Naive thymus-derived CD8-positive, alpha-beta T cell (primary cell): ENCODE measurements at regions not wholly inside any gene's neighbourhood (a gene's known extent, or its start where the extent isn't known, plus 50 kb on each side); places are given as distances from the start of the nearest gene placed in this dataset.
"Not testable (repeated sequence)": the region's sequence is repeated elsewhere in the genome, so short reads cannot be mapped to it uniquely, and the experiment has no call there.

Experiments used
- ATAC-seq, 2 donors: fragments of 150-1000 bp; cut with Tn5 transposase in 1 of 2; sonication (Bioruptor Pico), chemical (Tn5 transposase) in 1 of 2; 1 replicate in 1 of 2; 2 replicates in 1 of 2; pipeline ENCODE4 v1.10.0; 2021; ENCODE audit warnings: mild to moderate bottlenecking in 2 of 2, moderate library complexity in 2 of 2
- POLR2A ChIA-PET: fragments of 350-600 bp; sonication (Branson Sonifier 250); formaldehyde crosslinking; loops from one replicate; lab custom pipeline; 2021; ENCODE audit warnings: antibody characterized with exemption; lab: Charles Lee
- DNase-seq, 10 donors: peaks; one replicate each; pipeline versions ENCODE4 v3.0.0 to v3.0.0-alpha.2; 2020 to 2022
- H3K27ac Mint-ChIP-seq, 10 donors: one replicate each; pipeline ENCODE4 v1.8.0; 2020 to 2022; ENCODE audit warnings: mild to moderate bottlenecking in 10 of 10, mixed read lengths in 10 of 10, moderate library complexity in 4 of 10, inconsistent platforms in 1 of 10
- H3K27me3 Mint-ChIP-seq, 5 donors: one replicate each; pipeline ENCODE4 v1.8.0; 2021 to 2022; ENCODE audit warnings: mixed read lengths in 5 of 5
- H3K36me3 Mint-ChIP-seq, 3 donors: one replicate each; pipeline ENCODE4 v1.8.0; 2020 to 2022; ENCODE audit warnings: mixed read lengths in 3 of 3, mild to moderate bottlenecking in 2 of 3, inconsistent platforms in 1 of 3
- H3K4me1 Mint-ChIP-seq, 4 donors: one replicate each; pipeline ENCODE4 v1.8.0; 2021 to 2022; ENCODE audit warnings: mixed read lengths in 4 of 4
- H3K4me3 Mint-ChIP-seq, 10 donors: one replicate each; pipeline ENCODE4 v1.8.0; 2020 to 2022; ENCODE audit warnings: mild to moderate bottlenecking in 10 of 10, mixed read lengths in 10 of 10, moderate library complexity in 6 of 10, inconsistent platforms in 1 of 10
- H3K9me3 Mint-ChIP-seq, 9 donors: one replicate each; pipeline ENCODE4 v1.8.0; 2020 to 2022; ENCODE audit warnings: mixed read lengths in 9 of 9, mild to moderate bottlenecking in 3 of 9, inconsistent platforms in 1 of 9, moderate library complexity in 1 of 9

DNA sequence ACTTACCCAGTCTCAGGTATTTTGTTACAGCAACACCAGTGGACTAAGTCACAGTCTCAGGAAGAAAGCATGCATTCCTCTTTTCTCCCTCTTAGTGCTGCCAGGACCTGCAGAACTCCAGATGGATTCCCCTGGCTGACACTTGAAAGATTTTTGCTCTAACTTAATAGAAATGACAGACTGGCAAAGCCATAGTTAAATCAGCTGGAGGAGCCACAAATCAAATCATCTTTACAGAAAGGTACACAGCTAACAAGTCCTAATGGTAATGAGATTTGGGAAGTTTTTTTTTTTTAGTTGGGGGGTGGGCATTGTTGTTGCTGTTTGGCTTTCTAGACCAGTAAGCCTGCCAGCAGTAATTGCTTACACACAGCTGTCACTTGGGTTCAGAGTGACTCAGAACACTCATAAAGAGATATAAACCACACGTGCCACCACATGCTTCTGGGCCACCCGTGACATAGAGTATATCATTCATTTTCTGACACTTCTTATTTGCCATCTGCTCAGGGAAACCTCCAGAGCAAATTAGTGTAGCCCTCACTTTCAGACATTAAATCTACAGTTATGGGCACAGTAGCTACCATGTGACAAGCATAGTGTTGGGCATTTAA, 72.4 kb downstream of the FH start:
- Mint-ChIP-seq H3K4me3 (no peak overlapping the region), H3K27ac (no peak overlapping the region), H3K9me3 (peaks cover 3 to 16% (median 8%) of the 10 kb centered on the region in 9 donors), H3K27me3 (peaks cover 2 to 20% (median 6%) of the 10 kb centered on the region in 5 donors), H3K36me3 (no peaks in the 10 kb centered on the region), H3K4me1 (no peaks in the 10 kb centered on the region)
- POLR2A ChIA-PET, result no interaction called here
- no peak for ATAC-seq
- no peak for DNase-seq

DNA sequence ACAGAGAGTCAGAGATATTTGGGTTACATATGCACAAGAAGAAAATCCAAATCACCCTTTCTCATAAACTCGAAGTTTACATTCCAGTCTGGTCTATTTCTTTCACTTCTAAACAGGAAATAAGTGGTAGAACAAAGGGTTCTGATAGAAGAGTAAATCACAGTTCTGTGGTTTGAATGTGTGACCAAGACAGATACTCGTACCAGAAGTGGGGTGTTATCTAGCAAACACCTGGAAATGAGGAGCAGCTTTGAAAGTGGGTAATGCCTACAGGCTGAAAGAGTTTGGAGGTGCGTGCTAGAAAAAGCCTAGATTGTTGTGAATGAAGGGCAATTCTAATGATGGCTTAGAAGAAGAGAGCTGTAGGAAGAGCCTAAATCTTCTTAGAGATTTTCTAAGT, 74.7 kb downstream of the FH start:
- ATAC-seq (no peak), DNase-seq (no peak)
- Mint-ChIP-seq H3K36me3 (no peaks in the 10 kb centered on the region), H3K9me3 (peaks cover 3 to 16% (median 8%) of the 10 kb centered on the region in 9 donors), H3K4me3 (no peak overlapping the region), H3K27me3 (peaks cover 3 to 11% (median 5%) of the 10 kb centered on the region in 5 donors), H3K27ac (no peak overlapping the region), H3K4me1 (no peaks in the 10 kb centered on the region)
- POLR2A ChIA-PET, result no interaction called here

- no peak for DNase-seq
- Mint-ChIP-seq H3K4me1 (no peaks in the 10 kb centered on the region), H3K9me3 (peaks cover 3 to 16% (median 8%) of the 10 kb centered on the region in 9 donors), H3K27ac (no peak overlapping the region), H3K36me3 (no peaks in the 10 kb centered on the region), H3K4me3 (no peak overlapping the region), H3K27me3 (peaks cover 2 to 7% (median 4%) of the 10 kb centered on the region in 5 donors)
- POLR2A ChIA-PET, result no interaction called here
- no peak for ATAC-seq
These were observed 76.0 kb downstream of the FH start for GRCh38 chr1:241443561-241443960.

DNA sequence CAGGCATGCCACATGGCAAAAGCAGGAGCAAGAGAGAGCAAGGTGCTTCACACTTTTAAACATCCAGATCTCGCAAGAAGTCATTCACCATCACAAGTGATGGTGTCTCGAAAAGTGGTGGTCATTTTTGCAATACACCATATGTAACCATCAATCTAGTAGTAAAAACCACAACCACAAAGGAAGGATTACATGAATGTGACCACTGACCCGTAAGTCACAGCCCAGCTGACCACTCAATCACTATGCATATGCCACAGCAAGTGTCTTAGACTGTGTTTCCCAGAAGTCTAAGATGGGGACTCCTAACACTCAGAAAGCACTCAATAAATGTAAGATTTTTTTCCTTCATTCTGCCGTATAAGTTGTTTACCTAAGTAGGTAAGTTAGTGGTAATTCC, 76.9 kb downstream of the FH start:
- POLR2A ChIA-PET, result no interaction called here
- Mint-ChIP-seq H3K27me3 (peaks cover 0 to 7% (median 3%) of the 10 kb centered on the region in 5 donors), H3K36me3 (no peaks in the 10 kb centered on the region), H3K4me3 (no peak overlapping the region), H3K9me3 (peaks cover 3 to 16% (median 8%) of the 10 kb centered on the region in 9 donors), H3K4me1 (no peaks in the 10 kb centered on the region), H3K27ac (no peak overlapping the region)
- DNase-seq (no peak), ATAC-seq (no peak)

GRCh38 chr1:241440904-241441303, 78.7 kb downstream of the FH start:
- POLR2A ChIA-PET, result no interaction called here
- Mint-ChIP-seq H3K4me1 (no peaks in the 10 kb centered on the region), H3K9me3 (peaks cover 3 to 16% (median 8%) of the 10 kb centered on the region in 9 donors), H3K4me3 (no peak overlapping the region), H3K27me3 (peaks cover 0 to 6% (median 3%) of the 10 kb centered on the region in 5 donors), H3K27ac (no peak overlapping the region), H3K36me3 (no peaks in the 10 kb centered on the region)
- DNase-seq (no peak), ATAC-seq (no peak)

GRCh38 chr1:241438686-241439085, 80.9 kb downstream of the FH start:
- H3K27ac Mint-ChIP-seq, DNase-seq, H3K36me3 Mint-ChIP-seq, H3K4me3 Mint-ChIP-seq, POLR2A ChIA-PET, ATAC-seq, H3K4me1 Mint-ChIP-seq, H3K9me3 Mint-ChIP-seq: not testable (repeated sequence)
- peaks cover 0 to 26% (median 14%) of the 10 kb centered on the region in 5 donors for H3K27me3 Mint-ChIP-seq

- DNase-seq (no peak), ATAC-seq (no peak)
- no peaks in the 10 kb centered on the region for H3K36me3 Mint-ChIP-seq
- H3K27me3 Mint-ChIP-seq, result peaks cover 18 to 50% (median 33%) of the 10 kb centered on the region in 5 donors
- H3K9me3 Mint-ChIP-seq, result peaks cover 0 to 17% (median 4%) of the 10 kb centered on the region in 9 donors
- no peak overlapping the region for H3K27ac Mint-ChIP-seq
- POLR2A ChIA-PET, result no interaction called here
- H3K4me3 Mint-ChIP-seq, result no peak overlapping the region
- H3K4me1 Mint-ChIP-seq, result no peaks in the 10 kb centered on the region
These were observed 75.2 kb upstream of the RGS7 start for GRCh38 chr1:241432241-241432640.

DNA sequence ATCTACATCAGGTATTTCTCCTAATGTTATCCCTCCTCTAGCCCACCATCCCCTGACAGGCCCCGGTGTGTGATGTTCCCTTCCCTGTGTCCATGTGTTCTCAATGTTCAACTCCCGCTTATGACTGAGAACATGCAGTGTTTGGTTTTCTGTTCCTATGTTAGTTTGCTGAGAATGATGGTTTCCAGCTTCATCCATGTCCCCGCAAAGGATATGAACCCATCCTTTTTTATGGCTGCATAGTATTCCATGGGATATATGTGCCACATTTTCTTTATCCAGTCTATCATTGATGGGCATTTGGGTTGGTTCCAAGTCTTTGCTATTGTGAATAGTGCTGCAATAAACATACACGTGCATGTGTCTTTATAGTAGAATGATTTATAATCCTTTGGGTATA, 68.1 kb upstream of the RGS7 start:
- ATAC-seq, H3K4me1 Mint-ChIP-seq, DNase-seq, H3K27ac Mint-ChIP-seq, POLR2A ChIA-PET: not testable (repeated sequence)
- peaks cover 0 to 11% (median 0%) of the 10 kb centered on the region in 3 donors for H3K36me3 Mint-ChIP-seq
- peaks cover 33 to 88% (median 54%) of the 10 kb centered on the region in 5 donors for H3K27me3 Mint-ChIP-seq
- peak overlapping the region in 8 of 10 donors; percentile 23 to 72 (median 62) for H3K4me3 Mint-ChIP-seq
- peaks cover 0 to 16% (median 5%) of the 10 kb centered on the region in 9 donors for H3K9me3 Mint-ChIP-seq

DNA sequence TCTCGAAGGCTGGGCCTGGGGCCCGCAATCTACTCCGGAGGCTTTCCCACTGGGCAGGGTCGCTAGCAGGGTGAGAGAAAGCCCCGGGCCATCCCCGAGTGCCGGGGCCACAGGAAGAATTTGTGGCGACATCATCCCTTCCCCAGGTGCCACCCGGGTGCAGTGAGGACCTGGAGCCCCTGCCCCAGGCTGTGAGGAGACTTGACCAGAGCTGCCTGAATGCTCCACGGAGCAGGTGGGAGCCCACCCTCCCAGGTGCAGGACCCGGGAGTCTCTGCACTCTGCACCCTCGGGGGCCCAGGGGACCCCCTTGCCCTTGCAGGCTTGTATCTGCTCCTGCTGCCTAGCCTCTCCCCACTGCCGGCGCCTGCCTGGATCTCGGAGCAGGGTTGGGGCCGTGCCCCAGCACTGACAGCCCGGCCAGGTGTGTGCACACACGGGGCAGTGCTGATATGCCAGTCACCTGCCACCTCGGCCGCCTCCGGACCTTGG, 67.5 kb upstream of the RGS7 start:
- ATAC-seq (no peak), DNase-seq (peak in 1 of 10 donors; percentile 62)
- Mint-ChIP-seq H3K4me3 (peak overlapping the region in 5 of 10 donors; percentile 23 to 64 (median 52)), H3K27me3 (peaks cover 31 to 88% (median 50%) of the 10 kb centered on the region in 5 donors), H3K4me1 (peaks cover 4 to 8% (median 6%) of the 10 kb centered on the region in 4 donors), H3K9me3 (peaks cover 0 to 16% (median 7%) of the 10 kb centered on the region in 9 donors), H3K36me3 (peaks cover 0 to 11% (median 0%) of the 10 kb centered on the region in 3 donors), H3K27ac (no peak overlapping the region)
- POLR2A ChIA-PET, result no interaction called here

GRCh38 chr1:241423541-241424479, 66.8 kb upstream of the RGS7 start:
- peak overlapping the region in 9 of 10 donors; percentile 50 to 78 (median 64) for H3K4me3 Mint-ChIP-seq
- H3K27ac Mint-ChIP-seq, result no peak overlapping the region
- POLR2A ChIA-PET, result no interaction called here
- DNase-seq, result peak in 3 of 10 donors; percentile 1 to 17 (median 6)
- peaks cover 4 to 8% (median 6%) of the 10 kb centered on the region in 4 donors for H3K4me1 Mint-ChIP-seq
- peak; percentile 45 to 49 for ATAC-seq
- peaks cover 27 to 84% (median 46%) of the 10 kb centered on the region in 5 donors for H3K27me3 Mint-ChIP-seq
- H3K36me3 Mint-ChIP-seq, result peaks cover 0 to 11% (median 0%) of the 10 kb centered on the region in 3 donors
- peaks cover 0 to 16% (median 5%) of the 10 kb centered on the region in 9 donors for H3K9me3 Mint-ChIP-seq

- POLR2A ChIA-PET, result no interaction called here
- H3K36me3 Mint-ChIP-seq, result peaks cover 0 to 11% (median 0%) of the 10 kb centered on the region in 3 donors
- H3K9me3 Mint-ChIP-seq, result peaks cover 0 to 11% (median 7%) of the 10 kb centered on the region in 9 donors
- H3K27ac Mint-ChIP-seq, result no peak overlapping the region
- peaks cover 4 to 8% (median 6%) of the 10 kb centered on the region in 4 donors for H3K4me1 Mint-ChIP-seq
- no peak overlapping the region for H3K4me3 Mint-ChIP-seq
- peaks cover 21 to 82% (median 42%) of the 10 kb centered on the region in 5 donors for H3K27me3 Mint-ChIP-seq
- ATAC-seq (no peak), DNase-seq (no peak)
These were observed 65.5 kb upstream of the RGS7 start for GRCh38 chr1:241422470-241422869.

GRCh38 chr1:241419986-241420385, 63.0 kb upstream of the RGS7 start:
- POLR2A ChIA-PET, result no interaction called here
- H3K27me3 Mint-ChIP-seq, result peaks cover 20 to 67% (median 22%) of the 10 kb centered on the region in 5 donors
- DNase-seq, result no peak

More at GRCh38 chr1:241419986-241420385, 63.0 kb upstream of the RGS7 start:
- ATAC-seq, result no peak
- Mint-ChIP-seq H3K27ac (no peak overlapping the region), H3K36me3 (peaks cover 0 to 4% (median 0%) of the 10 kb centered on the region in 3 donors), H3K4me3 (no peak overlapping the region), H3K9me3 (peaks cover 0 to 9% (median 0%) of the 10 kb centered on the region in 9 donors), H3K4me1 (peaks cover 4 to 6% (median 5%) of the 10 kb centered on the region in 4 donors)
